NOMO-1 treated with DMSO at 0.1 percent for 48 hours (cell line): ENCODE measurements at regions not wholly inside any gene's neighbourhood (a gene's known extent, or its start where the extent isn't known, plus 50 kb on each side); places are given as distances from the start of the nearest gene placed in this dataset.

Source experiments
- DNase-seq: peaks from one replicate; lab custom pipeline; 2025; ENCODE audit not compliant: unreplicated experiment; lab: John Stamatoyannopoulos, UW

GRCh38 chr20:24738058-24738775 is 210.9 kb upstream of the CST7 start:
- no peak for DNase-seq

- DNase-seq: no peak
Measured at GRCh38 chr20:24738981-24739633, 210.0 kb upstream of the CST7 start.

GRCh38 chr20:24739746-24740145 is 209.3 kb upstream of the CST7 start:
- DNase-seq: no peak

GRCh38 chr20:24741493-24742072 is 207.5 kb upstream of the CST7 start:
- no peak for DNase-seq

GRCh38 chr20:24742436-24742835 is 206.6 kb upstream of the CST7 start:
- DNase-seq: no peak

- DNase-seq: no peak
Measured at GRCh38 chr20:24742989-24743388, 206.1 kb upstream of the CST7 start.

GRCh38 chr20:24743641-24744040 is 205.4 kb upstream of the CST7 start:
- DNase-seq: no peak

GRCh38 chr20:24744747-24745146 is 204.3 kb upstream of the CST7 start:
- DNase-seq: no peak

- DNase-seq: no peak
Measured at GRCh38 chr20:24745206-24745605, 203.9 kb upstream of the CST7 start.

GRCh38 chr20:24745617-24746350 is 203.3 kb upstream of the CST7 start:
- no peak for DNase-seq

GRCh38 chr20:24746351-24746685 is 202.8 kb upstream of the CST7 start:
- no peak for DNase-seq

- no peak for DNase-seq
Measured at GRCh38 chr20:24747010-24747712, 201.9 kb upstream of the CST7 start.

GRCh38 chr20:24747881-24748595 is 201.0 kb upstream of the CST7 start:
- DNase-seq: no peak

GRCh38 chr20:24751551-24751950 is 197.5 kb upstream of the CST7 start:
- no peak for DNase-seq

GRCh38 chr20:24752612-24753011 is 196.5 kb upstream of the CST7 start:
- no peak for DNase-seq

- DNase-seq: no peak
Measured at GRCh38 chr20:24753130-24753529, 195.9 kb upstream of the CST7 start.

- no peak for DNase-seq
Measured at GRCh38 chr20:24754691-24755090, 194.4 kb upstream of the CST7 start.

GRCh38 chr20:24755411-24755922 is 193.6 kb upstream of the CST7 start:
- no peak for DNase-seq

- no peak for DNase-seq
Measured at GRCh38 chr20:24756292-24757025, 192.6 kb upstream of the CST7 start.
